Activated T-helper 17 cell treated with anti-CD3 and anti-CD28 coated beads, Interleukin-2, amount 50 U/mL, for 72 hours (primary cell): ENCODE measurements at regions not wholly inside any gene's neighbourhood (a gene's known extent, or its start where the extent isn't known, plus 50 kb on each side); places are given as distances from the start of the nearest gene placed in this dataset.
"Not testable (repeated sequence)": the region's sequence is repeated elsewhere in the genome, so short reads cannot be mapped to it uniquely, and the experiment has no call there.

Experiments used
- ATAC-seq: fragments of 150-1000 bp; cut with Tn5 transposase; replicated peaks from 2 replicates; pipeline ENCODE4 v1.10.0; 2021; ENCODE audit warnings: mild to moderate bottlenecking, moderate library complexity
- H3K27ac Mint-ChIP-seq: one replicate; pipeline ENCODE4 v1.8.0; 2022; ENCODE audit warnings: mixed read lengths
- H3K27me3 Mint-ChIP-seq: one replicate; pipeline ENCODE4 v1.8.0; 2022; ENCODE audit warnings: mixed read lengths
- H3K36me3 Mint-ChIP-seq: one replicate; pipeline ENCODE4 v1.8.0; 2022; ENCODE audit warnings: low read depth, mild to moderate bottlenecking, mixed read lengths
- H3K4me1 Mint-ChIP-seq: one replicate; pipeline ENCODE4 v1.8.0; 2022; ENCODE audit warnings: mixed read lengths
- H3K4me3 Mint-ChIP-seq: one replicate; pipeline ENCODE4 v1.8.0; 2022; ENCODE audit warnings: mild to moderate bottlenecking, mixed read lengths
- H3K9me3 Mint-ChIP-seq: one replicate; pipeline ENCODE4 v1.8.0; 2022; ENCODE audit warnings: mixed read lengths

- no peaks in the 10 kb centered on the region for H3K36me3 Mint-ChIP-seq
- H3K4me1 Mint-ChIP-seq, result peaks cover 7% of the 10 kb centered on the region
- no peaks in the 10 kb centered on the region for H3K27me3 Mint-ChIP-seq
- no peak overlapping the region for H3K27ac Mint-ChIP-seq
- no peaks in the 10 kb centered on the region for H3K9me3 Mint-ChIP-seq
- no peak for ATAC-seq
- no peak overlapping the region for H3K4me3 Mint-ChIP-seq
Measured at GRCh38 chr15:67945951-67946700, 106.3 kb upstream of the RNU6-1 start.

- Mint-ChIP-seq H3K27me3 (no peaks in the 10 kb centered on the region), H3K4me3 (no peak overlapping the region), H3K9me3 (no peaks in the 10 kb centered on the region), H3K36me3 (no peaks in the 10 kb centered on the region), H3K27ac (no peak overlapping the region), H3K4me1 (peaks cover 7% of the 10 kb centered on the region)
- ATAC-seq, result no peak
Measured at GRCh38 chr15:67946701-67947100, 106.9 kb upstream of the RNU6-1 start.

DNA sequence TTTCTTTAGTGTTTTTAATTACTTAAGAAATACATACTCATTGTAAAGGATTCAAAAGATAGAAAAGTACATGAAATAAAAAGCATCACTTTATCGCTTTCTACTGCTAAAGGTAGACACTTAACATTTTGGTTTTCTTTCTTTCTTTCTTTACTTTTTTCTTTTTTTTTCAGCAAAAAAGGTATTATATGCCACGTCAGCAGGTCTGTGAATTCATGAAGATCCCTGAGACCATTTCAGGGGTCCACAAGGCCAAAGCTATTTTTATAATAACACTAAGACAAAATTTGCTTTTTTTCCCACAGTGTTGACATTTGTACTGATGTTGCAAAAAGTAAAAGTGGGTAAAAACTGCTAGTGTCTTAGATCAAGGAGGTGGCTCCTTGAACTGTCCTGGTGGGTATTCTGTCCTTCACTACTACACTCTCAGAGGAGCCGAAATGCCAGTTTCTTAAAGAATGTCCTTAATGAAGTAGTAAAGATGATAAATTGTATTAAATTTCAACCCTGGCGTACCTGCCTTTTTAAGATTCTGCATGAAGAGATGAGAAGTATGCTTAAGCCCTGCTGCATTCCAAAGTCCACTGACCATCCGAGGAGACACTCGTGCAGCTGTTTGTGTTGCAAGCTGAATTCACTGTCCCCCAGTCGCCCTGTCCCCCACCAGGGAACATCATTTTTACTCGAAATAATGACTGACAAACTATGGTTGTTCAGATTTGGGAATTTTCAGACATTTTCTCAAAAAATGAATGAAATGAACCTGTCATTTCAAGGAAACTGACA lies 106.7 kb upstream of the PIAS1 start:
- Mint-ChIP-seq H3K27ac (no peak overlapping the region), H3K27me3 (no peaks in the 10 kb centered on the region), H3K4me3 (no peak overlapping the region), H3K36me3 (no peaks in the 10 kb centered on the region), H3K9me3 (no peaks in the 10 kb centered on the region), H3K4me1 (peaks cover 7% of the 10 kb centered on the region)
- no peak for ATAC-seq

- no peak for ATAC-seq
- Mint-ChIP-seq H3K4me1 (peaks cover 7% of the 10 kb centered on the region), H3K36me3 (no peaks in the 10 kb centered on the region), H3K27me3 (no peaks in the 10 kb centered on the region), H3K27ac (no peak overlapping the region), H3K9me3 (no peaks in the 10 kb centered on the region), H3K4me3 (no peak overlapping the region)
Measured at GRCh38 chr15:67948215-67948614, 105.9 kb upstream of the PIAS1 start.

DNA sequence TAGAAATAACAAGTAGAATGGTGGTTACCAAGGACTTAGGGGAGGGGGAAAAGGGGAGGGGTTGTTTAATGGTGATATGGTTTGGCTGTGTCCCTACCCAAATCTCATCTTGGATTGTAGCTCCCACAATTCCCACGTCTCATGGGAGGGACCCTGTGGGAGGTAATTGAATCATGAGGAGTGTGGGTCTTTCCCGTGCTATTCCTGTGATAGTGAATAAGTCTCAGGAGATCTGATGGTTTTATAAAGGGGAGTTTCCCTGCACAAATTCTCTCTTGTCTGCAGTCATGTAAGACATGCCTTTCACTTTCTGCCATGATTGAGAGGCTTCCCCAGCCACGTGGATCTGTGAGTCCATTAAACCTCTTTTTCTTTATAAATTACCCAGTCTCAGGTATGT lies 102.9 kb upstream of the PIAS1 start:
- H3K4me3 Mint-ChIP-seq, H3K36me3 Mint-ChIP-seq, H3K4me1 Mint-ChIP-seq, ATAC-seq, H3K9me3 Mint-ChIP-seq, H3K27me3 Mint-ChIP-seq, H3K27ac Mint-ChIP-seq: not testable (repeated sequence)

GRCh38 chr15:67953299-67953698 lies 100.8 kb upstream of the PIAS1 start:
- no peak for ATAC-seq
- Mint-ChIP-seq H3K36me3 (no peaks in the 10 kb centered on the region), H3K4me3 (no peak overlapping the region), H3K27me3 (peaks cover 2% of the 10 kb centered on the region), H3K4me1 (no peaks in the 10 kb centered on the region), H3K27ac (no peak overlapping the region), H3K9me3 (no peaks in the 10 kb centered on the region)

GRCh38 chr15:67955252-67955651 lies 98.9 kb upstream of the PIAS1 start:
- no peaks in the 10 kb centered on the region for H3K9me3 Mint-ChIP-seq
- peaks cover 7% of the 10 kb centered on the region for H3K27me3 Mint-ChIP-seq
- no peaks in the 10 kb centered on the region for H3K4me1 Mint-ChIP-seq
- no peak overlapping the region for H3K4me3 Mint-ChIP-seq
- H3K36me3 Mint-ChIP-seq, result no peaks in the 10 kb centered on the region
- H3K27ac Mint-ChIP-seq, result no peak overlapping the region
- ATAC-seq, result no peak

DNA sequence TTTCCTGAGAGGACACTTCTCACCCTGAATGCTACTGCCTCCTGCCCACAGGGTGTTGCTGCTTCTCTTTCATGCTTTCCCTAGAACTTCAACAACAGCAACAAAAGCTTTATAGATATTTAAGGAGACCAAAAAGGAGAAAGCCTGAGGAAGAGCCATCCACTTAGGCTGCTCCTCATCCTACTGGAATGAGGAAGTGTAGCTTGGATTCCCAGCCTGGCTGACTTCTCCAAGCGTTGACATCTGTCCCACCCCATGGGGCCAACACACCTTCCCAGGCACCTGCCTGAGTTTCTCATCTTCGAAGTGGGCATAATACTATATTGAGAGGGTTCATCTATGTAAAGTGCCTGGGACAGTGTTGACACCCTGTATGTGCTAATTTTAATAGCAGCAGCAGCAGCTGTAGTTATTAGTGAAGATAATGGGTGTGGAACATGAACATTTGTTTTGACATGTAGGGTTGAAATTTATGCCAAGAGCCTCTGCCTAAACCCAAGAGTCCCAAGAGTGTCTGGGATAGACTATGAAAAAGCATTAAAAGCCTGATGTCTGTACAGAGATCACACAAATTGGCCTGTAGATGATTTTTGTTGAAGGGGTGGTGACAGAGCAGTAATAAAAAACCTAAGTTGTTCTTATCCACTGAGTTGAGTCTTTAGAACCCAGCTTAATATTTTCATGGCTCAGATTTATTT lies 96.5 kb upstream of the PIAS1 start:
- Mint-ChIP-seq H3K9me3 (no peaks in the 10 kb centered on the region), H3K27me3 (peaks cover 11% of the 10 kb centered on the region), H3K36me3 (no peaks in the 10 kb centered on the region), H3K4me3 (no peak overlapping the region), H3K4me1 (no peaks in the 10 kb centered on the region), H3K27ac (no peak overlapping the region)
- ATAC-seq, result no peak

DNA sequence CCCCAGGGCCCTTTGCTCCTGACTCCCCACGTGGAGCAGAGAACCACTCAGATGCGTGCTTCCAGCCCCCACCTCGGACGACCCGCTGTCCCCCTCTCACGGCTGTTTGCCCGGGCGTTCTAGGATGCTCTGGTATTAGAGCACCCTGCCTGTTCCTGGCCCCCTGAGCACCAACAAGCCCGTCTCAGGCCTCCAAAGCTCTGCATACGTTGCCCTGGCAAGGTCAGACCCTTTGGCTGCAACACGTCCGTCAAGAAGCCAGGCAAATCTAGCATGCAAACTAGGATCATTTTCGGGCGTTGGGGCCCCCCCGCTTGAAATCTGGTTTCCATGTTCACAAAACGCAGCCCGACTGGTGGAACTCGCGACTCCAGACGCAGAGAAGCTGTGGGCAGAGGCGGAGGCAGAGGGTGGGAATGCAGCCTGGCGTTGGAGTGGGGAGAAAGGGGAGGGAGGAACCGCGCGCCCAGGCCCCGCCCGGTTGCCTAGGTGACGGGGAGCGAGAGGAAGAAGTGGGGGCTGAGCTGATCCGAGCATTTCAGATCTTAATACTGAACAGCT lies 86.2 kb upstream of the PIAS1 start:
- Mint-ChIP-seq H3K27me3 (peaks cover 31% of the 10 kb centered on the region), H3K27ac (no peak overlapping the region), H3K4me3 (no peak overlapping the region), H3K36me3 (no peaks in the 10 kb centered on the region), H3K4me1 (no peaks in the 10 kb centered on the region), H3K9me3 (no peaks in the 10 kb centered on the region)
- ATAC-seq, result no peak

DNA sequence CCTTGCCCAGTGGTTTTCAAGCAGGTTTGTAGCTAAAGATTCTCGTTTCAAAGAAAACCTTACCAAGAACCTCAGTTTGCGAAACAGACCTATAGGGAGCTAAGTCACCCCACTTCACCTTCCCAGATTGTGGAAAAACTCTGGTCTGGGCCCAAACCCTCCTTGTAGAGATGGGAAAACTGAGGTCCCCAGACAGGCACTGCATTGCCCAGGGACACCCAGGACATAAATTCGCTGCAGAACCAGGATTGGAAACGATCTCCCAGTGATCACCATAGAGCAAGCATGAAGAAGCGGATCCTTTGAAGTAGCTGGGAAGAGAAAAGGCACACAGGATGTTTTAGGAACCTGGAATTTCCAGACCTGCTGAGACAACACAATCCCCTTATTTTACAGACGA lies 85.6 kb upstream of the PIAS1 start:
- Mint-ChIP-seq H3K4me3 (no peak overlapping the region), H3K27ac (no peak overlapping the region), H3K36me3 (no peaks in the 10 kb centered on the region), H3K9me3 (no peaks in the 10 kb centered on the region), H3K4me1 (no peaks in the 10 kb centered on the region), H3K27me3 (peaks cover 31% of the 10 kb centered on the region)
- no peak for ATAC-seq

GRCh38 chr15:67968966-67969365 lies 85.1 kb upstream of the PIAS1 start:
- no peaks in the 10 kb centered on the region for H3K4me1 Mint-ChIP-seq
- no peaks in the 10 kb centered on the region for H3K36me3 Mint-ChIP-seq
- H3K4me3 Mint-ChIP-seq, result no peak overlapping the region
- no peak for ATAC-seq
- H3K27ac Mint-ChIP-seq, result no peak overlapping the region
- H3K9me3 Mint-ChIP-seq, result no peaks in the 10 kb centered on the region
- peaks cover 34% of the 10 kb centered on the region for H3K27me3 Mint-ChIP-seq

DNA sequence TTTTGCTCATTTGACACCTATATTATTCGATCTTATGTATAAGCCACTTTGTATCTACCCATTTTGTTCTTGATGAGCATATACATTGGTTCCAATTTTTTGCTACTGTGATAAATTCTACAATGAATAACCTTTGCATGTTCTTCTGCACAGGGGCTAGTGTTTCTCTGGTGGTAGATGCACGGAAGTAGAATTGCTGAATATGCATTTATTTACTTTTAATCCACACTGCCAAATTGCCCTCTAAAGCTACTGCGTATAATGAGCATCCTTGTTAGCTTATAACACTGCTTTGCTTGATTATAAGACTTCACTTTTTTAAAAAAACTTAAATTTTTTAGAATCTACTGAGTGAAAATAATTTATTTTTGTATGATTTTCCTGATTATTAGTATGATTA lies 84.2 kb upstream of the PIAS1 start:
- H3K4me3 Mint-ChIP-seq, result no peak overlapping the region
- ATAC-seq, result no peak
- no peaks in the 10 kb centered on the region for H3K9me3 Mint-ChIP-seq
- H3K4me1 Mint-ChIP-seq, result no peaks in the 10 kb centered on the region
- no peak overlapping the region for H3K27ac Mint-ChIP-seq
- H3K27me3 Mint-ChIP-seq, result peaks cover 34% of the 10 kb centered on the region
- H3K36me3 Mint-ChIP-seq, result no peaks in the 10 kb centered on the region

DNA sequence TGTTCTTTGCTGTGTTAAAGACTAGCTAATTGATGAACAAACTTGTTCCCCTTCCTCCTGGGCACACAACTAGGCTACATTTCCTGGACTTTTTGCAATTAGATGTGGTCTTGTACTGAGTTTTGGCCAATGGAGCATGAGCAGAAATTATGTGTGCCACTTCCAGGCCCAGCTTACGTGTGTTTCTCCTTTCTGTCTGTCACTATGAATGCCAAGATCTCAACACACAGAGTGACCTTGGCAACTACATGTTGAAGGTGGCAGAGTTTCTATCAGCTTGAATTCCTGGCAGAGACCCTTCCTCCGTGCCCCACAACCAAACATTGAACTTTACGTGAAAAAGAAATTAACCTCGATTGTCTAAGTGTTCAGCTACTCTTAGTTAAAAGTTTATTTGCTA lies 81.7 kb upstream of the PIAS1 start:
- H3K4me1 Mint-ChIP-seq, result no peaks in the 10 kb centered on the region
- no peak overlapping the region for H3K4me3 Mint-ChIP-seq
- H3K27me3 Mint-ChIP-seq, result peaks cover 33% of the 10 kb centered on the region
- H3K36me3 Mint-ChIP-seq, result no peaks in the 10 kb centered on the region
- no peak overlapping the region for H3K27ac Mint-ChIP-seq
- no peak for ATAC-seq
- no peaks in the 10 kb centered on the region for H3K9me3 Mint-ChIP-seq

GRCh38 chr15:67973846-67974245 lies 80.3 kb upstream of the PIAS1 start:
- no peak for ATAC-seq
- Mint-ChIP-seq H3K4me1 (no peaks in the 10 kb centered on the region), H3K27ac (no peak overlapping the region), H3K27me3 (peaks cover 24% of the 10 kb centered on the region), H3K36me3 (no peaks in the 10 kb centered on the region), H3K4me3 (no peak overlapping the region), H3K9me3 (no peaks in the 10 kb centered on the region)
